GM19328 (cell line): ENCODE measurements at regions not wholly inside any gene's neighbourhood (a gene's known extent, or its start where the extent isn't known, plus 50 kb on each side); places are given as distances from the start of the nearest gene placed in this dataset.

Source experiments
- ATAC-seq: cut with Tn5 transposase; IDR thresholded peaks from one replicate; pipeline ENCODE4 v1.9.1; 2021; ENCODE audit warnings: mild to moderate bottlenecking, moderate library complexity; ENCODE audit not compliant: unreplicated experiment

DNA sequence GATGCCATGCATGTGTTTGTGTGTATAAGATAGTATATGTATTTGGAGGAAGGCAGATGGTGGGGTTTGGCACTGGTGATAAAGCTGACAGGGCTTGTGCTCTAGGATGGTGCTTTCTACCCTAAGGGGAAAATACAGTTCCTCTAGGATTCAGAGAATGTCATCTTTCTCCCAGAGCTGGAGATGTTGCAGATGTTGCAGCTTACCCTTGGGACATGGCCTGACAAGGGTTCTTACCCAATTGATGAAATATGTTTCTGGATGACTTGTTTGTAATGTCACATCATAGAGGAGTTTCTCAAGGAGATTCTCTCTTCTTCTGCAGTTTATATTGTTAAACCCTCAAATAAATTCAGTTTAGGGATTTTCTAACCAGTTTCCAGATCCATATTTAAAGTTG is 52.5 kb upstream of the PITX2 start:
- no peak for ATAC-seq

DNA sequence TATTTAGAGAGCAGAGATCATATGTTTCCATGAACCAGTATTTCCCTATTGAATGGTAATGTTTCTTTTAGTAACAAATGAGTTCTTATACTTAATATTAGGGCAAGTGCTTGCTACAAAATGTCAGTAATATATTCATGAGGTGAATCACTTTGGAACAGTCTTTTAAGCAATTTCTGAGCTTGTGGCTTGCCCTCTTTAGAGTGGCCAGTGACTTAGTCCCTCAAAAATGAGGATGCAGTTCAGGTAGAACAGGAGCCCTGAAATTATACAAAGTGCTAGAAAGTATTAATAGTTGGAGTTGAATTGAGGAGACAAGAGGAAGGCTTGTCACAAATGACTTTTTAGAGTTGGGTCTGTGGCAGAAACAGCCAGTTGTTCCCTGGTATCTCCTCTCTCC is 53.4 kb upstream of the PITX2 start:
- no peak for ATAC-seq

DNA sequence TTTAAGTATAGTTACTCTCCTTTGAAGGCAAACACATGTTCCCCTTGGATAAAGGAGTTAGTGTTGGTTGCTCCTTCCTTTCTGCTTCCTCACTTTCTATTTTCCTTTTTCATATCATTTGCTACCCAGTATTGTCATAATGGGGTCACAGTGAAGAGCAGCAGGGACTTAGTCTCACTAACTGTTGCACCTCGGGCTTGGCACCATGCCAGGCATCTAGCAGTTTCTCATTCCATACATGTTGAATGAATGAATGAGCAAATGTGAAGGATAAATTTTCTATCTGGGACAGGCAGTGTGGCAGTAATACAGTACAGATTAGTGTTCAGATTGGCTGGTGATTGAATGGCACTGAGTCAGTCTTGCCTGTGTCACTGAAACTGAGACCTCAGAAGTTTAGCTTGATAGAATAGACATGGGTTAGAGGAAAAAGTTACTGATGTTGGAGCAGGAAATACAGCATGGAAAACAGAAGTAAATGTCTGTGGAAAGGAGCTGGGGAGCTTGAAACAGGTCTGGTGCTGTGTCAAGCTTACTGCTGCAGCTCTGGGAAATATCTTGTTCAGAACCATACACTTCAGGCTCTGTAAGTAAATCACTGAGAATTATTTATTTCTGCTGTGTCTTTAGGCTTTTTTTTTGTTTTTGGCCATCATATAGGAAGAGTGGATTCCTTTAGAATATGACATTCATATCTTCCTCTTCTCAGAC is 55.8 kb upstream of the PITX2 start:
- ATAC-seq, result no peak

DNA sequence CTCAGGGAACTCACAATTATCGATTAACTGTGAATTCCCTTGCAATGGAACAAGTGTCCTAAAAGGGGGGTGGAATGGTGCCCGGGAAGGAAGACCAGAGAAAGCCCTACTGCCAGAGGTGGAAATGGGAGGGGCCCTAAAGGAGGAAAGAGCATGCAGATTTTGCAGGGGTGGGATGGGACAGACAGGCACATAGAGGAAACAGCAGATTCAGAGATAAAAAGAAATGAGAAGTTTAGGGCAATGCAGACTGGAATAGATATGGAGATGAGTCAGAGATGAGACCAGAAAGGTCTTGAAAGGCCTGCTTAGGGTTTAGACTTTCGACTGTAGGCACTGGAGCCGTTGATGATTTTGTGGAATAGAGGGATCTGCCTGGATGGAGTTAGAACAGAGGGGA is 57.4 kb upstream of the PITX2 start:
- no peak for ATAC-seq

DNA sequence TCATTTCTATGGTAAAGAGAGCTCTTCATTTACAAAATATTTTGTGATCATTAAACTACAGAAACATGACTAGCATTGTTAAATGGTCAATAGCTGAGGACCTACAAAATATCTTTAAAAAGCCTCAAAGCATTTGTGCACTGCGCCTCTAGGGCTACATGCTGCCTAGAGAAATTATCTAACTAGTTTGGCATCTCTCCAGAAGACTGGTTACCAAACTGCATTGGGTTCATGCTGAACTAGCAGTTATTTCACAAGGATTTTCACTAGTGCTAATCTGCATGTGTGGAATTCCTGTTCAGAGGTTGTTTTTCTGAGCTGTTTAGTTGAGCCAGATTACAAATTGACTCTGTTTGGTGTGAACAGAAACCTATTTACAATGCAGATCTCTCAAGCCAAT is 58.5 kb upstream of the PITX2 start:
- no peak for ATAC-seq

DNA sequence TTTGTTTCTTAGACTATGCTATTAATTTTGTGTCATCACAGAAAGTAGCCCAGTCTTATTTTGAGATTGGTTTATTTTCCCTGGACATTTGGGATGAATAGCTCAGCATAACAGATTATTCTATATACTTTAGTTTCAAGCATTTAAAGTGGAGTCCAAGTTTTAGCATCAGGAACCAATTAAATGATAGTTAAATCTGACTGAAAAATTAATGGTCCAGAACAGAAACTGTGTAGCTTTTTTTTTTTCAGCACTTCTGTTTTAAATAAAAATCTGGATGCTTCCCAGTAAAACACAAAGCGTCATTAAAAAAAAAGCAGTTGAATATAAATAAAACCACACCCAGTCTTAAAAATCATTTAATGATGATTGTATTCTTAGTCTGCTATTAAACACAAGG is 59.4 kb upstream of the PITX2 start:
- ATAC-seq, result no peak

DNA sequence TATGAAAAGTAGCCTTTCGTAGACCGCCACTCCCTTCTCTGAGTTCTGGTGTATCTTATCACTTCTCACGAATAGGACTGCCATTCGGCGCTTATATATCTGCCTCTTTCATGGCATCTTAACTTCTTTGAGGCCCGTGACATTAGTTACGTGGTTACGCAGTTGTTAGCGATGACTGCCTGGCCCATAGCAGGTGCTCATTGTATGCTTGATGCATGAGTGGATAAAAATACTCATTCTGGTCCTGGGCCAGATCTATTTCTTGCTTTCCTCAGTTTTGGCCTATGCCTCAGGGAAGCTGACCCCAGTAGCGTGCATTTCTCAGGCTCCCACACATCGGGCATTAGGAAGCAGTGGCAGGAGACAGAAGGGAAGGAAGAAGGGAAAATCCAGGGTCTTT is 60.7 kb upstream of the PITX2 start:
- no peak for ATAC-seq

DNA sequence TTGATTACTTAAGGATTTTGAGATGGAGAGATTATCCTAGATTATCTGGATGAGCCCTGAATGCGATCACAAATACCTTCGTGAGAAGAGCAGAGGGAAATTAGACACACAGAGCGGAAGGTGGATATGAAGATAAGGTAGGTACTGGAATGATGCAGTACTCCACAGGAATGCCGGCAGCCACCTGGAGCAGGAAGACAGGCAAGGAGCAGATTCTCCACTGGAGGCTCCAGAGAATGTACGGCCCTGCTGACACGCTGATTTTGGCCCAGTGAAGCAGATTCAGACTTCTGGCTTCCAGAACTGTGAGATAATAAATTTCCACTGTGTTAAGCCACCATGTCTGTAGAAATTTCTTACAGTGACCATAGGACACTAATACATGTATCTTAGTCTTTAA is 79.4 kb upstream of the PITX2 start:
- no peak for ATAC-seq

DNA sequence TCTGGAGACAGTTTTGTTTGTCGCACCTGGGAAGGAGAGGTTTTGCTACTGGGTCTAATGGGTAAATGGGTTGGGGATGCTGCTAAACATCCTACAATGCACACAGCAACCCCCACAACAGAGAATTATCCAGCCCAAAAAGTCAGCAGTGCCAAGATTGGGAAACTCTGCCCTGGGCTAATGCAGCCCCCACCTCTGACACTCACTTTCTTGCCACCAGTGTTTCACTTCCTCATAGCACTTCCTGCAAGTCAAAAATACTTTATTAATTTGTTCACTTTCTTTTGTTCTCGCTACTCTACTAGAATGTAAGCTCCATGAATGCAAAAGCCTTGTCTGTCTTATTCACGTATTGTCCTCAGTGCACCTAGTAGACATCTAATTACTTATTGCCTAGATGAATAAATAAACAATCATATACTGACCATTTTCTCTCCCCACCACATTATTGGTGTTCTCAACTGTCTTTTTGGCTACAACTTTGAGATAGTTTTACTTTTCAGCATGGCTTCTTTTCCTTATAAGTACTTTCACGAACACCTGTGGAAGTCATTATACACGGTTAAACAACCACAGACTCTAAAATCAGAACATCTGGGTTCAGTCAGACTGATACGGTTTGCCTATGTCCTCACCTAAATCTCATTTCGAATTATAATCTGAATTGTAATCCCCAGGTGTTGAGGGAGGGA is 82.0 kb upstream of the PITX2 start:
- peak; percentile 68 for ATAC-seq

DNA sequence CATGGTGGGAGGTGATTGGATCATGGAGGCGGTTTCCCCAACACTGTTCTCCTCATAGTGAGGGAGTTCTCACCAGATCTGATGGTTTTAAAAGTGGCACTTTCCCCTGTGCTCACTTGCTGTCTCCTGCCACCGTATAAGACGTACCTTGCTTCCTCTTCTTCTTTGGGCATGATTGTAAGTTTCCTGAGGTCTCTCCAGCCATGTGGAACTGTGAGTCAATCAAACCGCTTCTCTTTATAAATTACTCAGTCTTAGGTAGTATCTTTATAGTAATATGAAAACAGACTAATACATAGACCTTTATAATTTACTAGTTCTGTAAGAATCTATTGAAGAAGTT is 82.5 kb upstream of the PITX2 start:
- ATAC-seq, result no peak

DNA sequence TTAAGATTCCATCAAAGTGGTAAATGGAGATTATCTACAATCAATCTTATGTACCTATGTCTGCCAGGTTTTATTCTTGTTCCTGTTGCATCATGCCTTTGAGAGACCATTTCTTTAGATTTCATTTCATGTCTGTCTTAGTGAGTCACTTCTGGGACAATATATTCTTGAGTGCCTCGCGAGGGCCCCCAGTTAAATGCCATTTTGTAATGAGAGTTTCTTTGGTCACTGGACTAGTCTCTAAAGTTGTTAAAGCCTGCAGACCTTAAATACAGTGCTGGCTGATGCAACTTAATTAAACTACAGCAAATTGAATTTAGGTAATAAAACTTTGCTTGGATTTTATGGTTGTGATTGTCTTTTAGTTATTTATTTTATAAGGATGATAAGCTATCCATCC is 87.2 kb upstream of the PITX2 start:
- ATAC-seq, result no peak

DNA sequence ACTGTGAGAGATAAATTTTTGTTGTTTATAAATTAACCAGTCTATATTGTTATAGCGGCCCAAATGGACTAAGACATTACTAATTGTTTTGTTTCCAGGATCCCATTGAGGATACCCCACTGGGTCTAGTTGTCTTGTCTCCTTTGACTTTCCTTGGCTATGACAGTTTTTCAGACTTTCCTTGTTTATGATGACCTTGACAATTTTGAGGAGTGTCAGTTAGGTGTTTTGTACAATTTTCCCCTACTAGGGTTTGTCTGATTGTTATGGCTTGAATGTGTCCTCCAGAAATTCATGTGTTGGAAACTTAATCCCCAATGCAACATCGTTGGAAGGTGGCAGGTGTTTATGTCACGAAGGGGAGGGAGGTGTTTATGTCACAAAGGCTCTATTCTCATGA is 89.6 kb upstream of the PITX2 start:
- no peak for ATAC-seq

DNA sequence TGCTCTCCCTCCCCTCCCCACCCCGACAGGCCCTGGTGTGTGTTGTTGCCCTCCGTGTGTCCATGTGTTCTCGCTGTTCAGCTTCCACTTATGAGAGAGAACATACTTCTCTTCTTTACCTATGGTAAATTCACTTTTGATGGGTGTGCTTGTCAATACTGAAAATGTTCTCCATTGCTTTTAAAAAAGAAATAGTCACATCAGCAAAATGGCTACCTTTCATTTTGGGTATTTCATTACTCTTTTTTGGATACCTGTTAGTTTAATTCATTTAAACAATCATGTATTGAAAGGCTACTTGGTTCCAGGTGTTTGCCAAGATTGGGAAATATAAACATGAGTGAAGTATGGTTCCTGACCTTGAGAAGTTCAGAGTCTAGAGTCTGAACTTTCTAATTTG is 107.4 kb upstream of the PITX2 start:
- no peak for ATAC-seq

DNA sequence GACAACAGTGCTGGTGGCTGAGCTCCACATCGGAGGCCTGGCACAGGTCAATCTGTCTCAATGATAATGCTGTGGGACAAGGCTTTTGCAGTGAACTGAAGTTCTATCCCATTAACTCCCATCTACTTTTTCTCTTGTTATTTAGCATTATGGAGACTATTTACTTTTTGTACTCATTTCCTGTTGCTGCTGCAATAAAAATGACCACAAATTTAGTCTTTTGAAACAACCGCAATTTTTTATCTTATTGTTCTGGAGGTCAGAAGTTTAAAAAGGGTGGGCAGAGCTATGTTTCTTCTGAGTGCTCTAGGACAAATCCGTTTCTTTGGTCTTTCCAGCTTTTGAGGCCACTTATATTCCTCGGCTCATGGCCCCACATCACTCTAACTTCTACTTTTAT is 111.0 kb upstream of the PITX2 start:
- ATAC-seq, result no peak

DNA sequence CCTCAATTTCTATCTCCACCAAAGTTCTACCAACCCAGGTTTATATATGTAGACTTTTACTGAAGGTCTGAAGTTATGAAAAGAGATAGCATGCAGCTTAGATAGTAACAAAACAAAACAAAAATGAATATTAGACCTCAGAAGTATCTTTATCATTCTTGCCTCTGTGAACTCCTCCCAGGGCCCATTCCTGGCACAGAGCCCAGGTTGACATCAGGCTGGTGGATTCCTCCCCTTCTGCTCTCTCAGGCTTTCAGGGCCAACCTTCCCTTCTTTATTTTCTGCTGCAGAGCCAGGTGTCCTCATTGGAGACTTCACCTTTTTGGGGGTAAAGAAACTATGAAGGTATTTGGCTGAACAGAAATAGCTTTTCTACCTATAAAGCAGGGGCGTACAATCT is 112.8 kb upstream of the PITX2 start:
- ATAC-seq, result no peak

DNA sequence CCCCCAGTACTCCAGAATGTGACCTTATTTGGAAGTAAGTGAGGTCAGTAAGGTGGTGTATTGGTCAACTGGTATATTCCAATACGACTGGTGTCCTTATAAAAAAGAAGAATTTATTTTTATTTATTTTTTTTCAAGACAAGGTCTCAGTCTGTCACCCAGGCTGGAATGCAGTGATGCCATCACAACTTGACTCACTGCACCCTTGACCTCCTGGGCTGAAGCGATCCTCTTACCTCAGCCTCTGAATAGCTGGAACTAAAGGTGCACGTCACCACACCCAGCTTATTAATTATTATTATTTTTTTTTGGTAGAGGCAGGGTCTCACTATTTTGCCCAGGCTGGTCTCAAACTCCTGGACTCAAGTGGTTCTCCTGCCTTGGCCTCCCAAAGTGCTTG is 115.1 kb upstream of the PITX2 start:
- ATAC-seq, result no peak

DNA sequence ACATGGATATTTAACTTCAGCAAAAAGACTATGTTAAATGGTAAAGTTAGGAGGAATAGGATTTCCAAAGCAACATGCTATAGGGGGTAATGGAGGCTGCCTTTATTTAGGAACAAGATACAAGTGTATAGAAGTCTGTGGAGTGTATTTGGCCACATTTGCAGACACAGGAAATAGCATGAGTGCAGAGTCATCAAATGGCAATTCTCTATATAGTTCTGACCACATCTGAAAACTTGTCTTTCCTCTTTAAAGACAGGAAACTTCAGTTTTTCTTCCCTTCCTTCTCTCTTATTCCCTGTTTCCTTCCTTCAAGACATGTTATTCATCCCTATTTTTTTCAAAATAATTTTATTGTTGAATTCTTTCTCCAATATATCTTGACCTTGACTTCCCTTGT is 119.3 kb upstream of the PITX2 start:
- ATAC-seq, result no peak

DNA sequence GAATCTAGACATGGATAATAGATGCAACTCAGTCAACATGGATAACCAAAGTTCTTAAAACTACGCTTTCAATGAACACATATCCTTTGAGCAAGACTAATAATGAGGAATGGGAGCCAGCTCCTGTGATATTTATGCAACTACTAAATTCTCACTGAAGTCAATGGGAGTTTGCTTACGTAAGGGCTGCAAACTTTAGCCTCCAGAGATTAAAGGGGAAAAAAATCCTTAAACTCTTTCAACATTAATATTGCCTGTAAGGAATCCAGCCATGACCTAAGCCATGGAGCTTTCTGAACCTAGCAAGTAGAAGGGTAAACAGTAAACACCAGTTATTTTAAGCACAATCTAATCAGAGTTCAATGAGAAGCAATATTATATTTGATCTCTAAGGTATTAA is 125.2 kb upstream of the PITX2 start:
- no peak for ATAC-seq

DNA sequence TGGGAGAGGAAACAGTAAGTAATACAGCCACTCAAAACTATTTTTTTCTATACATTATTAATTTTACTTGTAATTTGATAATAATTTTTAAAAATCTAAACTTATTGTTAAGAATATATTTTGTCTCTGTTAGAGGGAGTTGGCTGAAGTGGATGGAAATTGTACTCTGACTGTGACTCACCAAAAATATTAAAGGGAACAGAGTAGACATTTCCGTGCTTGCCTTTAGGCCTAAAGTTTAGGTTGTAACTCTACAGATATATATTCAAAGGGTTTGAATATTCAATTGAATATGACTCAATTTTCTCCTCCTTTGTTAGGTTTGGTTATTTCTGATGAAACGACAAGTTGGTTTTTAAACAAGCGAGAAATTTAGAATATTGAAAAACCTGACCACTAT is 128.3 kb upstream of the PITX2 start:
- no peak for ATAC-seq

DNA sequence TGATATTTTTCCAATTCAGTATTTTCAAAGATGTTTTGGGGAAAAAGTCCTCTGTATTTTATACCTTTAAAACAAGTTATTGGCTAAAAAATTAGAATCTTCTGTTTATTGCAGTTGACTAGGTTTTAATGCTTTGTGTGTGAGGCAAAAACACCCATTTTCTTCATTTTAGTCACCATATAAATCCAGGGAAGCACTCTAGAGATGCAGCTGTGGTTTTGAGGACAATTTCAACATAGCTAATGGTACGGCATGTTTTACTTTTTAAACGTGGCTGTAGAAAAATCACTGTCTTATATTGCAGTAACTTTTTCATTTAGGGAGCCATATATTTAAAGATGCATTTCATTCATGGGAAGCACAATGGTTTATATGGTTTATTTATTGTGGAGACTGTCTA is 129.1 kb upstream of the PITX2 start:
- no peak for ATAC-seq

DNA sequence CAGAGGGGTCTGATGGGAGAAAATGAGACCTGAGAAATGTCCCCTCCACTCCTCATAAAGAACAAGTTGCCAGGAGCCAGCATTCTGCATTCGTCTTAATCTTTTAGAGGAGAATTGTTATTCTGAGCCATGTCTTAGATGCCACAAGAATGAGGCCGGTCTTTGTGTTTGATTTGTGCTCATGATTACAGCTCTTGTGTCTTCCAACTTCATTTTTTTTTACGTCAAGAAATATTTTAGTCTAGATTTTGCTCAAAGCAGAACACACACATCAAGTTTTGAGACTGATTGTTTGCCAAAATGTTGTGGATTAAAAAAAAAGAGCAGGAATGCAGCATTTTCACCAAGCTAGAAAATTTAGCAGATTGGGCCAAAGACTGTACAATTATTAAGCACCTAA is 130.6 kb upstream of the PITX2 start:
- ATAC-seq, result no peak

DNA sequence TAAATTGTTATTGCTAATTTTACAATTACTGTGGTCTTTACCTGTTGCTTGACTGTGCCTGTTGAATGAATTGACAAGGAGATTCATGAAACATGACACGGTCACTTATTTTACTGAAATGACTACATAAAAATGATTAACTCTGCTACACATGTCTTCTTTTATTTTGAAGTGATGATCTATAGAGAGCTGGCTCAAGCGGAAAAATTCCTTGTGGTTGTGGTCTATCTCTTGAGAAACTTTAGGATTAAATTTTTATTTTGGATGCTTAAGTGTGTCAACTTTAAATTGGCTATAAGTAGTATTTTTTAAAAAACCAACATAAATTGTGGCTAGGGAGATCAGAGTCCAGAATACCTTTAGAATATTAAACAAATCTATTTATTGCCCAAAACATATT is 131.8 kb upstream of the PITX2 start:
- ATAC-seq, result no peak

DNA sequence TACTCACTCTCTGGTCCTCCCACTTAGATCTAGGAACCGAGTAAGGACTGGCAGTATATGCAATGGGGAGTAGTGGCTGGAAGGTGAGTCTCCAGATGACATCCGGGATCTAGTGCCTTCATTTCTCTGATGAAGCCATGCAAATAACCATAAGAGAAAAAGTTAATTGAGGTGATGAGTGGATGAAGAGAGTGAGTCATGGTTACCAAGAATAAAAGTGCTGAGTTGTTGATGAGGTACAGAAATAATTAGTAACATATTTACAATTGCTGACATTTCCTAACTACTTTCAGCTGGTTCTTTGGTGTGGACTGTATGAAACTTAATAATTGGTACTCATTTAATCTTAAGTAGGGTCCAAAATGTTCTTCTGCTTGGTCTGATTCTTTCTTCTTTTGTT is 146.7 kb upstream of the PITX2 start:
- ATAC-seq, result no peak
